GM10266 (cell line): ENCODE measurements at regions not wholly inside any gene's neighbourhood (a gene's known extent, or its start where the extent isn't known, plus 50 kb on each side); places are given as distances from the start of the nearest gene placed in this dataset.

Experiments
- DNase-seq: peaks from one replicate; pipeline ENCODE4 v3.0.0; 2012; ENCODE audit errors: extremely low spot score
- CTCF ChIP-seq: IDR thresholded peaks from 2 replicates; pipeline ENCODE4 v1.5.1; 2012; ENCODE audit warnings: mild to moderate bottlenecking, low read depth; ENCODE audit not compliant: control insufficient read depth, insufficient read depth; ENCODE audit errors: missing control alignments

- no peak for TF ChIP-seq CTCF
- no peak for DNase-seq
Observed at GRCh38 chr10:121032460-121032859, 181.3 kb downstream of the WDR11 start.

GRCh38 chr10:121033366-121033765, 182.2 kb downstream of the WDR11 start:
- TF ChIP-seq CTCF = no peak
- DNase-seq = no peak

GRCh38 chr10:121036431-121036830, 185.3 kb downstream of the WDR11 start:
- TF ChIP-seq CTCF = no peak
- no peak for DNase-seq

- DNase-seq = no peak
- no peak for TF ChIP-seq CTCF
Observed at GRCh38 chr10:121041499-121041898, 190.3 kb downstream of the WDR11 start.

DNA sequence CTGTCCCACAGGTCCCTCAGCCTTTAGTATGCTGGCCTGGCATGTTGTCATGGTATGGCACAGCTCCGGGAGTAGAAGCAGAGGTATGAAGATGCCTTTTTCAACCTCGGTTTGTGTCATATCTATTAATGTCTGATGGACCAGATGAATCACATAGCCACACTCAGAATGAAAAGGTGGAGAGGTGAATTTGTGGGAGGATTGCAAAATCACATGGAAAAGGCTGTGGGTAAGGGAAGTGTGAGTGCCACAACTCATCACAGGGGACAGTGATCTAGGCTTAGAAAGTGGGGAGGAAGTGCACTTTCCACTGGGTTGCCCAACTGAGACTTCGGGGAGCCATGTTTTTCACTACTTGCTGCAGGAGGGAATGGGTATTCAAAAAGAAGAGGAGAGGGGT, 190.7 kb downstream of the WDR11 start:
- TF ChIP-seq CTCF = no peak

DNA sequence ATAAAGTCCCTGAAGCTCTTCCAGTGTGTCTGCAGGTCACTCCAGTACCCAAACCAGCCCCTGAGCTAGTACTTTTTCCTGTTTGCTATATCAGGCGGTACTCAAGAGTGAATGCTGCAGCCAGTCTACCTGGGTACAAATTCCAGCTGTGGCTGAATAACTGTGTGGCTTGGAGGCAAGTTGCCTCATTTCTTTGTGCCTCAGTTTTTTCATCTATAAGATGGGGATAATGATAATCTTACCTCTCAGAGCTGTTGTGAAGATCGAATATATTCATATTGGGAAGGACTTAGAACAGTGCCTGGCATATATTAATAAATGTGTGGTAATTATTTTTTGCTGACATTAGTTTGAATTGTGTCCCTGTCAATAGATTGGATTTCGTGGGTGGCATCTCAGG, 191.2 kb downstream of the WDR11 start:
- no peak for TF ChIP-seq CTCF
- no peak for DNase-seq

More for the DNA sequence above, 190.7 kb downstream of the WDR11 start:
- DNase-seq = no peak

DNA sequence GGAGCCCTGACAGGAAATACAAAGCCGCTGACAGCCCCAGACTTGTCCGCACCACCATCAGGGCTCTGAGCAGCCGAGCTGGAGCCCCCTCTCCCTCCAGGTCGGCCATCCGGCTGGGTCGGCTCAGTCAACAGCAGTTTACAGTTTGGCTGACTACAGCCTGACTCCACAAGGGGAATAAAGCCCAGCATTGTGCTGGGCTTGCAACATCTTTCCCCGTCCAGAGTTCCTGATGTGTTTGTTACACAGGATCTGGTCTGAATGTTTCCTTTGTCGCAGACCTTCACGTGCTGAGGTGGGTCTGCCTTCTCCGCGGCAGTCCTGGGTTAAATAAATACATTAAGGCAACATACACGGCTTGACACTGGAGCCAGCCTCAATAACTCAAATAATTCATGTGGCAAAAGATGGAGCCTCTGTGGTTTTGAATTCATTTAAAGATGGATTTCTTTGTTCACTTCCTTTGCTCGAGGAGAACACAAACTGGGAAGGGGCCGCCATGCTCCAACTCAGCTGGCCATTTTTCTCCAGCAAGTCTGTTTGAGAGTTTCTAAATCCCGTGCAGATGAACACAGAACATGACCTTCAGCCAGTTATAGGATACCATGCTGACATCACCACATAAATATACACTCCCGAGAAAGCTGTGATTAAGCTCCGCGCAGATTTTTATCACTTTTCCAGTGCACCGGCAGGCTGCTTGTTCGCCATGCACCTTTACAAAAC, 192.1 kb downstream of the WDR11 start:
- DNase-seq = no peak
- no peak for TF ChIP-seq CTCF
